HG02938 (cell line): ENCODE measurements at regions not wholly inside any gene's neighbourhood (a gene's known extent, or its start where the extent isn't known, plus 50 kb on each side); places are given as distances from the start of the nearest gene placed in this dataset.

Source experiments
- ATAC-seq: cut with Tn5 transposase; IDR thresholded peaks from one replicate; pipeline ENCODE4 v1.9.1; 2021; ENCODE audit warnings: mild to moderate bottlenecking, moderate library complexity; ENCODE audit not compliant: unreplicated experiment

DNA sequence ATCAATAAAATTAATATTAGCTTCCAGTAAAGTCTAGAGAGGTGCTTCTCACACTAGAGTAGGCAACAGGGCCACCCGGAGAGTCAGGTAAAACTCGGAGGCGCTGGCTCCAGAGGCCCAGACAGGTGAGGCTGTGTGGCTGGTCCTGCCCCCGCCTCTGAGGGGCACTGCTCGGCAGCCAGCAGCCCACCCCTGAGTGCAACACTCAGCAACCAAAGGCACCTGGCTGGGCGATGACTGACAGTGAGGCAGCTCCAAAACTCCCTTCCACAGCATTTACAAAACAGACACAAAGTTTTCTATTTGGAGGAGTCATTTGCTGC is 138.8 kb upstream of the ID2 start:
- peak; percentile 17 for ATAC-seq

- peak; percentile 69 for ATAC-seq
Measured at GRCh38 chr2:8543383-8544170, 138.3 kb upstream of the ID2 start.

- ATAC-seq: no peak
Measured at GRCh38 chr2:8544171-8544785, 137.6 kb upstream of the ID2 start.

DNA sequence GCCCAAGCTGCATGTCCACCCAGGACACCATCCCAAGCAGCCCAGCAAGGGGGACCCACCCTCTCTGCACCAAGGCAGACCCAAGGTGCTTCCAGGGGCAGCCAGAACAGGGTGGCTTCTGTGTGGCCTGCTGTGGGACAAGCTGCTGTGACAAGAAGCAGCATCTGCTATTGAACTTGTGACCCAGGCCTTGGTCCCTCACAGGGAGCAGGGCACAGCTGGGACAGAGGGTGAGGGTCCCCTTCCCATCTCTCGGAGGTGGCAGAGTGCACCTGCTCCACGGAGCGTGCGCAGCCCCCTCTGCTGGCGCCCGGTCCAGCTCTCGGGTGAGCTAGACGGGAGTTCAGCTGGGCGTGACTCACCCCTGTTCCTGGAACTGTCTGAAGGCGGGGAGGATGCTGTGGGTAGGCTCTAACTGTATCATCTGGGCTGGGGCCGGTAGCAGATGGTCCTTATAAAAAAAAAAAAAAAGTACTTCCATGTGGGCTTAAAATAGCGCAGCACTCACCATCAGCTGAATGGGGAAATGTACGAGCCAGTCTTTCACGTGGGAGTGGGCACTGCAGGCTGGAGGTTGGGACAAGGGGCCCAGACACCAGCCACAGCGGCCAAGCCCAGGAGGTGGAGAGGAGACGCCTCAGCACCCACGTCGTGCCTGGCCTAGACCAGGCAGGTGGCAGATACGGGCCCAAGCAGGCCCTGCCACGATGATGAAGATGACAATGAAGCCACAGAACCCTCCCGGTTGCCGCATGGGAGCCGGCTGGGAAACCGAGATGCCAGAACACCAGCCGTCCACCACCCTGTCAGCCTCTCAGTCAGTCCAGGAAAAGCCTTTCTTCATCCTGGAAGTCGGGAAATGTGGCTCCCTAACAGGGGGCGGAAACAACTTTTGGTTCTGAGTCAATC is 136.8 kb upstream of the ID2 start:
- ATAC-seq: peak; percentile 47

DNA sequence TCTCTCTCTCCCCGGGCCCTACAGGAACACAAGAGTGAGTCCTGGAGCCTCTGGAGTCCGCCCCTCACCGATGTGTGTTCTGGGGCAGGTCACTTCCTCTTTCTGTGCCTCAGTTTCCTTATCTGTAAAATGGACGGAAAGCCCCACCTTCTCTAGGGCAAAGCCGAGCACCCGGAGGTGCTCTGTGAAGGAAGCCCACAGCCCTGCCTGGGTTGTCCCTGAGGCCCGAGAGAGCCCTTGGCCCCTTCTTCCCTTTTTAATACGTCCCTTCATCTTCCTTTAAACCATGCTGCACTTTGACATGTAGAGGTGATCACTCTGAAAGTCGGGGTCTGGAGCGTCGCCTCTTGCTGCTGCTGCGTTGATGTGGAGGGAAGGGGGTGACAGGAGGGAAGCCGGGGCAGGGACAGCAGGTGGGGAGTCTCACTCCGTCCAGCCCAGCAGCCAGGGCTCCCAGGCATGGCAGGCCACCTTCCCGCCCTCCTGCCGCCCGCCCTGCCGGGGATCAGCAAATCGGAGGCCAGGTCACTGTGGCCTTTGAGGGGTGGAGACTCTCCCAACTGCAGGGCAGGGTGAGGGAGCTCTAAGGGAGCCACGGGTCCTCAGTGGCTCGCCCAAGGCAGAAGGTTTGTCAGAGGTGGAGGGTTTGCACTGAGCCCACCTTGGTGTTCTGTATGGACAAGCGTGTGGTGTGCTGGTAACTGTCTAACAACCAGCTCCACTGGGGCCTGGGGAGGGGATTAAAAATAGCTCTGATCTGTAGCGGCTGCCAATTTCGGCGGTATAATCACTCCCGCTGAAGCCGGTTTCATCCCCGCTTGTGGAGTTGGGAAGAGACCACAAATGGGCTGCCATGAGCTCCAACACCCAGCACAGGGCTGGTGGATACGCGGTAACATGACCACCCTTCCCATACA is 135.9 kb upstream of the ID2 start:
- no peak for ATAC-seq

DNA sequence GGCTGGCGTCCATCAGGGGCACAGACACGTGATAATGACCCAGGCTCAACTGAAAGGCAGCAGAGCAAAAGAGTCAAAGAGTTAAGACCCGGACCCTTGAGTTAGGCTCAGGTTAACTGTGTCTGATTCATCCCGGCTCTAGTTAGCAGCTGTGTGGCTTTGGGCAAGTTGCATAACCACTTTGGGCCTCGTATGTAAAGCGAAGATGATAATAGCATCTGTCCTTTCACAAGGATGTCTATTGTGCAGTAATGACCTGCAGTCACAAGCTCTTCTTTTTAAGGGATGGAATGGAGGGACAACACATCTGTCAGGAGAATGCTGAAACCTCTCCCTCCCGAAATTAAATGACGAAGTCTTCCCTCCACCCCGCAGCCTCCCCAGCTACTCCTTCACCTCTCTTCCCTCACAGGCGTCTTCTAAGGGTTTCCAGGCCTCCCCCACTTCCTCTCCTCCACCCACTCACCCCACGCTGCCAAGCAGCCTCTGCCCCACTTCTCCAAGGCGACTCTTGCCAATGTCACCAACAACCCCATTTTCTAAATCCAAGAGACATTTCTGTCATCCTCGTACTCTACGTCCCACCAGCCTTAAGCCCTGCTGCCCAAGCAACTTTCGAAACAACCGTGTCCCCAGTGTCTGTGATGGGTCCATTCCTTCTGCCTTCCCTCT is 135.1 kb upstream of the ID2 start:
- no peak for ATAC-seq

DNA sequence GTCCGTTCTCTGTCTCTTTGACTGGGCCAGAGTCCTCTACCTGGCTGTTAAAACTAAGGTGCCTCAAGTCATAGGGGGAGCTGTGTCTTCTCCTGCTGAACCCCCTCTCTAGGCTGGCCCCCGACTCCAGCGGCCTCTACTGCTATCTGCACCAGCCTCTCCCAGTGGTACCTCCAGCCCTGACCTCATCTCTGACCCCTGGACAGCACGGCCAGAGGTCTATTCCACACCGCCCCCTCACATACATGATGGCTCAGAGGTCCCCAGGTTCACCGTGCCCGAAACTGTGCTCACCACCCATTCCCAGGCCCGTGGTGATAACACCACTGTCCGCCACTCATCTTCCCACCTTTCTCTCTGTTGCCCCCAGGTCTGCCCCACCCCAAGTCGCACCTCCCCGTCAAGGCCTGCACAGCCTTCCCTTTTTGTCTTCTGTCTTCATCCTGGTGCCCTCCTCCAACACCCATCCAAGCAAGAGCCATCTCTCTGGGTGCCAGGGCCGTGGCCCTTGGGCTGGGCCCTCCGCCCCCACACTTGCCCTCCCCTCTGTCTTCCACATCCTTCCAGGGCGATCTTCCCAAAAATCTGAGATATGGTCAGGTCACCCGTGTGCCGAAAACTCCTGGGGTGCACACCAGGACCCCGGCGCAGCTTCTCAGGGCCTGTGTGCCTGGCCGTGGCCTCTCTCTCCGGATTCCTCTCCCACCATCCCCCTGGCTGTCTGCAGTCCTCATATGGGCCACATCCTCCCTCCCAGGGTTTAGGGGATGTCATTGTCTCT is 134.4 kb upstream of the ID2 start:
- ATAC-seq: no peak

DNA sequence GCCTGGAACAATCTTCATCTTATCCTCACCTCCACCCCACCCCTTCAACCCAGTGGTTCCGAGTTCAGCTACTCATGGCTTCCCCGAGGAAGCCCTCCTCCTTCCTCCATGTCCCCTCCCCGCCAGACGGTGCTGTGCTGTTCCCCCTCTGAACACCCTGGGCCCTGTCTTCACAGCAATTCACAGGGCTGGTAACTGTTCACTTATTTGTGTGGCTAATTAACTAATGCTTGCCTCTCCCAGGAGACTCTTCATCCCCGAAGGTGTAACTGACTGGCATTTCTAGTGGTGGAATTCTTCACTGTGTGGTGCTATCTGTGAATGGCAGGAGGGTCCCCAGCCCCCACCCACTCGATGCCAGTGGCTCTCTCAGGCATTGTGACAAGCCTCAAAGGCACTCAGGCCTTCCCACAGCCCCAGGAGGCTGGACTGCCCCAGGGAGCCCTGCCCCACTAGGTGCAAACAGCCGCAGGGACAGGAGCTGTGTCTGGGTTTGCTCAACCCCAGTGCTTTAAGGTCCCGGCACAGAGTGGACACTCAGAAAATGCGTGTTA is 133.7 kb upstream of the ID2 start:
- ATAC-seq: no peak

DNA sequence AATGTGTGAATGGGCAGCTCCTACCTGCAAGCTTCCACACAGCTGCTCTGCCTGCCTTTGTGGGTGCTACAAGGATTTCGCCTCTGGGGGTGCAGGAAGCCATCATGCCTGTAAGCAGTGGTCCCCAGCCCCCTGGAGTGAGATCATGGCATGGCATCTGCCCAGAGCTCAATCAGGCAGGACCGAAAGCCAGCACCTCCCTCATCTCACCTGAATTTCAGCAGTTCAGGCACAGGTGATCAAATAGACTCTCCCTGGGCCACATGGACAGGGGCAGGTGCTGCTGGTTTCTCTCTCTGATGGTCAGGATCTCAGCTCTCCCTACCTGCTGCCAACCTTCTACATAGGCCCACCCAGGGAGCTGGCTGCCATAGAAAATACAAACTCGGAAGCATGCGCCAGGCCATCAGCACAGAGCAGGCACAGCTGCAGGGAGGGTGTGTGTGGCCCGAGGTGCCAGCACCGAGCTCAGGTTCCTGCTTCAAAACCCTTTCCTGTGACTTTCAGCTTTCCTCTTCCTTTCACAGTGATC is 133.2 kb upstream of the ID2 start:
- no peak for ATAC-seq

GRCh38 chr2:8549273-8549922 is 132.5 kb upstream of the ID2 start:
- ATAC-seq: no peak

DNA sequence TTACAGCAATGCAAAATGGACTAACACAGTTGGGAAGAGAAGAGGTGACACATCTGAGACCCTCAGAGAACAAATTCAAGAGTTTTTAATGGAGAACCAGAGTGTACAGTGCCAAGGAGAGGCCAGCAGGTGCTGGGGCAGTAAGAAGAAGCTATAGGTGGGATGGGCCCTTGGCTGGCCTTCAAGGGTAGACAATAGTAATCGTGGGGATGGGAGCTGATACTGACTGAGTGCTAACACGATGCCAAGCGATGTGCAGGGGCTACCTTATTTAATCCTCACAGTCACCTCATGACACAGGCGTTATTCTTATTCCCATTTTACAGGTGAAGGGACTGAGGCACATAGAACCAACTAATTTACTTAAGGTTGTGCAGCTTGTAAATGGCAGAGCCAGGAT is 131.9 kb upstream of the ID2 start:
- no peak for ATAC-seq

DNA sequence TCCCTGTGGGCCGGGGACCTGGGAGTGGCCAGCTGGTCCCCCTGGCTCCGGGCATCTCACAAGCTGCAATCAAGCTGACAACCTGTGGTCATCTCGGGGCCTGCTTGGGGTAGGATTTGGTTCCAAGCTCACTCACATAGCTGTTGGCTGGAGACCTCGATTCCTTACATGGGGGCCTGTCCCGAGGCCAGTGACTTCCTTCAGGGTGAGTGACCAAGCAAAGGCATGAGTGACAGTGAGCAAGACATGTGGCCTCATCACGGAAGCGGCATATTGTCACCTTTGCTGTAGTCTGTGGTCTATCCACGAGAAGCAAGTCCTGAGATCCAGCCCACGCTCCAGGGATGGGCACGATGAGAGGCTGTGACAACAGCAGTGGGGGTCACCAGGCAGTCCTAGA is 131.4 kb upstream of the ID2 start:
- no peak for ATAC-seq

GRCh38 chr2:8550937-8551621 is 130.8 kb upstream of the ID2 start:
- ATAC-seq: no peak

DNA sequence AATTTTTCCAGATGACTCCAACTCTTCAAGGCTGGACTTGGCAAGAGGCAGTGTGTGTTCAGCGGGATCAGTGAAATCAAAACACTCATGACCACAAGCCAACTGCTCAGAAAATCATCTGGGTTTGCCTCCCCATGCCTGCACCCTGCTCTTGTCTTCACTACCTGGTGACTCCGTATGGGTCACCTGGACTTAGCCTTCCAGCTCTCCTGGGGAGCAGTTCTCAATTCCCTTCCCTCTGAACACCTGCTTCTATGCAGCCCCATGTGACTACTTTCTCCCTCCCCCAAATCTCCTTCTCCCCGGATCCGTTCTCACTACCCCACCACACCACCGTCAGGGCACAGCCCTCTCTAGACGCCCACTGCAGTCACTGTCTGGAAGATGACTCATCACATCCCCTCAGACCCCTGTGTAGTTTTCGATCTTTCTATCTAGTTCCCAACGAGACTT is 130.2 kb upstream of the ID2 start:
- peak; percentile 63 for ATAC-seq

GRCh38 chr2:8552293-8552801 is 129.5 kb upstream of the ID2 start:
- ATAC-seq: peak; percentile 35

DNA sequence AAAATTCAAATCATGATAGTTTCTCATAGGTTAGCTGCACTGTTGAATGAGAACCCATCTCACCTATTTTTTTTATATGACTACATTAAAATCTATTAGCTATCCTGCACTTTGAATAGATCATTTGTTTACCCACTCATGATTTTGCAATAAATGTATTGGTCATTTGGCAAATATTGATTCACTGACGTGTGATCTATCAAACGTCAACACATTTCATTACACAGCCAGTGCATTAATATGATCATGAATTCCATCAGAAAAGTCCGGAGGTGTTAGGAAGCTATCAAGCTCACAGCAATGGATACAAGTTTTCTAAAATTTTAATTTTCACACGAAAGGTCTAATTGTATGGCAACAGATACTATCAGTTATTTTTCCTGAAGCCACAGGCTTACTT is 128.2 kb upstream of the ID2 start:
- ATAC-seq: no peak

DNA sequence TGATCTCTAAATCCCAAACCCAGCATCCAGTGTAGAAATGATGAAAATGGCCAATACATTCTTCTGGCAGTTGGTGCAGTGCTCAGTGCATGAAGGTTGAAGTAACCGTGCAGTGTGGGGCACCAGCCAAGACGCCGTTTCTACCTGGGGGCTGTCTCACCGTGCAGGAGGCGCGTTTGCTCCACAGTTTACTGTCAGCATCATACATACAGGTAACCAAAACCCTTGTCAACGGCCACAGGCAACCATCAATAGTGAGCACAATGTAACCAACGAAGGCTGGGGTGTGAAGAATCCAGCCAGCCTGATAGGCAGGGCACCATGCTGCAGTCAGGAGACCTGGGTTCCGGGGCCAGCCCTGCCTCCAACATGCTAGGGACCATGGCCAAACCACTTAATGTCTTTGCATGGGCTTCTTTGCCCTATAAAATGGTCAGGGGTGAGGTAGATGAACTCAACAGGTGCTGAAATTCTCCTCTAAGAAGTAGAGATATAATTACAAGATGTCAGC is 127.5 kb upstream of the ID2 start:
- no peak for ATAC-seq
